ENCODE measurements at regions not wholly inside any gene's neighbourhood (a gene's known extent, or its start where the extent isn't known, plus 50 kb on each side); places are given as distances from the start of the nearest gene placed in this dataset.
"Not testable (repeated sequence)": the region's sequence is repeated elsewhere in the genome, so short reads cannot be mapped to it uniquely, and the experiment has no call there.

DNA sequence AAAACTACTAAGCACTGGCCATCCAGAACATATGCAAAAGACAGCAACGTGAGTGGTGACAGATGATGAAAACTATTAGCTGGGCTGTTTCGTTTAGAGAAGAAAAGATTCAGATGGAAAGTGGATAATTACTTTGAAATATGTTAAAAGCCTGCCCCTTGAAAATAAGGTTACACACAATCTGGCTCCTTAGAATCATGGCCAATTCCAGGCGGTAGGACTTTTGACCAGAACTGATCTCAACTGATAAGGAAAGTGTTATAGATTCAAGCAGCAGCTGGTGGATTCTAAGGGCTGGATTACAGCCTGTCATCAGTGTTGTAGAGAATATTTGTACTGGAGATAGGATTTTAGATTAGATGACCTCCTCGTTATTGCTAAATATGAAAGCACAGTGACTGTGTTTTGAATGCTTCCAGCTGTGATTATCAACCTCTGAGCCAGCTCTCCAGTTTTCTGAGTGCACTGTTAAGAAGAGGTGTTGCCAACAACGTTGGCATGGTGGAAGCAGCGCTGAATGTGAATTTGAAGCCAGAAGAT, 75.1 kb downstream of the KBTBD2 start:
- not testable (repeated sequence) for DNase-seq (ENCODE audit: low spot score)

DNA sequence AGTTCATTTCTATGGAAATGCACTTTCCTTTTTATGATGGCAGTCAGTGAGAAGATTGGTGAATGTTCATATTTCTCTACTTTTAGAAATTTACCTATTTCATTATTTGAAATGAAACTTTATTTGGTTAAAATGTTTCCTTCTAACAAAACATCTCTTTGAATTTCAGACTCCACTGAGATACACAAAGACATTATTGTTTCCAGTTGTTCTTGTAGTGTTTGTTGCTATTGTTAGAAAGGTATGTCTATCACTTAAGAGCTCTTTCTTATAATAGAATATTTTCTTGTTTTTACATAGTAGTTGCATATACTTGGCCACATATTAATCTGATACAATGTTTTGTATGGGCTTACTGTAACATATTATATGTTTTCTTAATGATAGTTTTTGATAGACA, 76.8 kb downstream of the KBTBD2 start:
- DNase-seq (ENCODE audit: low spot score), result not testable (repeated sequence)

DNA sequence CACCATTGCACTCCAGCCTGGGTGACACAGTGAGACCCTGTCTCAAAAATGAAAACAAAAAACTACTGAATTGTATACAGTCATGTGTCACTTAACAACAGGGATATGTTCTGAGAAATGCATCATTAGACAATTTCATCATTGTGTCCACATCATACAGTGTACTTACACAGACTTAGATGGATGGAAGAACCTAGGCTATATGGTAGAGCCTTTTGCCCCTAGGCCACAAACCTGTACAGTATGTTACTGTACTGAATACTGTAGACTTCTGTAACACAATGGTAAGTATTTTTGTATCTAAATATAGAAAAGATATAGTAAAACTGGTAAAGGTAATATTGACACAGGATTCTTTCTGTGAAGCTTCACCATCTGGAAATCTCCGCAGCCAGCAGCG, 81.7 kb downstream of the KBTBD2 start:
- DNase-seq (ENCODE audit: low spot score), result no peak
- TF ChIP-seq, protein P1, sequence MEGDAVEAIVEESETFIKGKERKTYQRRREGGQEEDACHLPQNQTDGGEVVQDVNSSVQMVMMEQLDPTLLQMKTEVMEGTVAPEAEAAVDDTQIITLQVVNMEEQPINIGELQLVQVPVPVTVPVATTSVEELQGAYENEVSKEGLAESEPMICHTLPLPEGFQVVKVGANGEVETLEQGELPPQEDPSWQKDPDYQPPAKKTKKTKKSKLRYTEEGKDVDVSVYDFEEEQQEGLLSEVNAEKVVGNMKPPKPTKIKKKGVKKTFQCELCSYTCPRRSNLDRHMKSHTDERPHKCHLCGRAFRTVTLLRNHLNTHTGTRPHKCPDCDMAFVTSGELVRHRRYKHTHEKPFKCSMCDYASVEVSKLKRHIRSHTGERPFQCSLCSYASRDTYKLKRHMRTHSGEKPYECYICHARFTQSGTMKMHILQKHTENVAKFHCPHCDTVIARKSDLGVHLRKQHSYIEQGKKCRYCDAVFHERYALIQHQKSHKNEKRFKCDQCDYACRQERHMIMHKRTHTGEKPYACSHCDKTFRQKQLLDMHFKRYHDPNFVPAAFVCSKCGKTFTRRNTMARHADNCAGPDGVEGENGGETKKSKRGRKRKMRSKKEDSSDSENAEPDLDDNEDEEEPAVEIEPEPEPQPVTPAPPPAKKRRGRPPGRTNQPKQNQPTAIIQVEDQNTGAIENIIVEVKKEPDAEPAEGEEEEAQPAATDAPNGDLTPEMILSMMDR (IDR thresholded peaks at IDR 0.05; ENCODE audit: extremely low read depth, missing control alignments), result no peak

DNA sequence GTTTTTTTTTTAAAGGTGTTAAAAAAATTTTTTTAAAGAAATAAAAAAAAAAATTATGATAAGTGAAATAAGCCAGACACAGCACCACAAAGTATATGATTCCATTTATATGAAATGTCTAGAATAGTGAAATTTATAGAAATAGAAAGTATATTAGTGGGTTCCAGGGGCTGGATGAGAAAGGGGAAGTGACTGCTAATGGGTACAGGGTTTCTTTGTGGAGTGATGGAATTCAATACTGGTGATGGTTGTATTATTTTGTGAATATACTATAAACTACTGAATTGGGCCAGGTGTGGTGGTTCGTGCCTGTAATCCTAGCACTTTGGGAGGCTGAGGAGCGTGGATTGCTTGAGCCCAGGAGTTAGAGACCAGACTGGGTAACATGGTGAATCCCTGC, 82.2 kb downstream of the KBTBD2 start:
- DNase-seq (ENCODE audit: low spot score), result no peak
- TF ChIP-seq, protein P1 (IDR thresholded peaks at IDR 0.05; ENCODE audit: extremely low read depth, missing control alignments), result no peak

DNA sequence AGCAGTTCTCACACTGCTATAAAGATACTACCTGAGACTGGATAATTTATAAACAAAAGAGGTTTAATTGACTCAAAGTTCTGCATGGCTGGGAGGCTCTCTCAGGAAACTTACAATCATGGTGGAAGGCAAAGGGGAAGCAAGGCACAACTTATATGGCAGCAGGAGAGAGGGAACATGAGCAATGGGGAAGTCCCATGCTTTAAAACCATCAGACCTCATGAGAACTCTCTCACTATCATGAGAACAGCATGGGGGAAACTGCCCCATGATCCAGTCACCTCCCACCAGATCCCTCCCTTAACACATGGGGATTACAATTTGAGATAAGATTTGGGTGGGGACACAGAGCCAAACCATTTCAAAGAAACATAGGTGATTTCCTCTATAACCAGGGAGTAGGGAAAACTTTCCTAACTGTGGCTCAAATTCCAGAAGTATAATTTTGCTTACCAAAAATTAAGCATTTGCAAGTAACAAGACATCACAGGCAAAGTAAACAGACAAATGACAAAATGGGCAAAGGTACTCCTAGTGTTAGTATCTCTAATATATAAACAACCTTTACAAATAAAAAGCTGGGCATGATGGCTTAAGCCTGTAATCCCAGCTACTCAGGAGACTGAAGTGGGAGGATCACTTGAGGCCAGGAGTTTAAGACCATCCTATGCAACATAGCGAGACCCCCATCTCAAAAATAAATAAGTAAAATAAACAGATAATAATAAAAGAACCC, 88.0 kb downstream of the KBTBD2 start:
- TF ChIP-seq, protein P1 (IDR thresholded peaks at IDR 0.05; ENCODE audit: extremely low read depth, missing control alignments), result no peak
- no peak for DNase-seq (ENCODE audit: low spot score)

DNA sequence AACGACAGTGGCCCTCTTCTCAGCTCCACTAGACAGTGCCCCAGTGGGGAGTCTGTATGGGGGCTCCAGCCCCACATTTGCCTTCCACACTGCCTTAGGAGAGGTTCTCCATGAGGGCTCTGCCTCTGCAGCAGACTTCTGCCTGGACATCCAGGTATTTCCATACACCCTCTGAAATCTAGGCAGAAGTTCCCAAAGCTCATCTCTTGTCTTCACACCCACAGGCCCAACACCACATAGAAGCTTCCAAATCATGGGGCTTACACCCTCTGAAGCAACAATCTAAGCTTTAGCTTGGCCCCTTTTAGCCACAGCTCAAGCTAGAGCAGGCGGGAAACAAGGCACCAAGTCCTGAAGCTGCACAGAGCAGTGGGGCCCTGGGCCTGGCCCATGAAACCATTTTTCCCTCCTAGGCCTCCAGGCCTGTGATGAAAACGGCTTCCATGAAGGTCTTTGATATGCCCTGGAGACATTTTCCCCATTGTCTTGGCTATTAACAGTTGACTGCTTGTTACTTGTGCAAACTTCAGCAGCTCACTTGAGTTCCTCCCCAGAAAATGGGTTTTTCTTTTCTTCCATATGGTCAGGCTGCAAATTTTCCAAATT, 89.2 kb downstream of the KBTBD2 start:
- TF ChIP-seq, protein P1 (IDR thresholded peaks at IDR 0.05; ENCODE audit: extremely low read depth, missing control alignments), result no peak
- no peak for DNase-seq (ENCODE audit: low spot score)

DNA sequence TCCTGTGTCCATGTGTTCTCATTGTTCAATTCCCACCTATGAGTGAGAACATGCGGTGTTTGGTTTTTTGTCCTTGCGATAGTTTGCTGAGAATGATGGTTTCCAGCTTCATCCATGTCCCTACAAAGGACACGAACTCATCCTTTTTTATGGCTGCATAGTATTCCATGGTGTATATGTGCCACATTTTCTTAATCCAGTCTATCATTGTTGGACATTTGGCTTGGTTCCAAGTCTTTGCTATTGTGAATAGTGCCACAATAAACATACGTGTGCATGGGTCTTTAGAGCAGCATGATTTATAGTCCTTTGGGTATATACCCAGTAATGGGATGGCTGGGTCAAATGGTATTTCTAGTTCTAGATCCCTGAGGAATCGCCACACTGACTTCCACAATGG, 98.5 kb downstream of the KBTBD2 start:
- DNase-seq (ENCODE audit: low spot score), result not testable (repeated sequence)

DNA sequence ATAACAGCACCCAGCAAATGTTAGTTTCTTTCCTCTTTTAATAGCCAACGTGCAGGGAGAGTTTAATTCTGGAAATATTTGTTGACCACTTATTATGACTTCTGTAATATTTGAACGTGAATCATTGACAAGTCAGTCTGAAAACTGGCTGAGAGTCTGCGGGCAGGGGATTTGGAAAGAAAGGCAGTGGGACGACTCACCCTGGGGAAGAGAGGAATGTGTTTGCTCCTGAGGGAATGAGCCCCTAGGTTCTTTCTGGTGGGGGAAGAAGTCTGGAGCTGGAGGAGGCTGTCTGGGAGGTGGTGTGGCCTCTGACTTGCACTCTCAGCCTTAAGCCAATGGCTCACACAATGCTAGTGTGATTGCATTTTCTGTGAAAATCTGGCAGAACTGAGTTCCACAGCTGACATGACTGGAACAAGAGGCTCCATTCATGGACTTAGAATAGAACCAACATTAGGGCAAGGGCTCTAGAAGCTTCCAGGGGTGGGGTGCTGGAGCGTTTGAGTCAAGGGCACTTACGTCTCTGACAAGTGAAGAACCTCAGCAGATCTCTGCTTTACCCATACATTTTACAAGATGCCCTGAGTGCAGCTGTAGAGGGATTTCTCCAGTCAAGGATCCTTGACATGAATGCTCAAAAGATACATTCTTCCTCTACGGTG, 100.7 kb downstream of the KBTBD2 start:
- not testable (repeated sequence) for DNase-seq (ENCODE audit: low spot score)

DNA sequence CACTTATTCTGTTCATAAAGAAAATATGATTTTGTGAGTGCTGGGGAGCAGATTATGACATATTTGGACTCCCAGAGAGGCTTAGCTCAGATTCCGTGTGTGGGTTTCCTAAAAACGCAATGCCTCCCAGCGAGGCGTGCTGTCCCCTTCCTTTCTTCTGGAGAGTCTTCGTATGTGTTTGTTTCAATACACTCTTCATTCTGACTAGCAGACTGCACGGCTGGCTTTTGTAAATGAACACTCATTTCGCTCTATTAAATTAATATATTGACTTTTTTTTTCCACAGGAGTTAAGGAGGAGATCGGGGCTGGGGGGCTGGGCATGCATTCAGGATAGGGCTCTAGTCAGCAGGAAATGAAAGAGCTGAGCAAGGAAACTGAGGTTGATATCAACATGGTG, 102.3 kb downstream of the KBTBD2 start:
- not testable (repeated sequence) for DNase-seq (ENCODE audit: low spot score)

DNA sequence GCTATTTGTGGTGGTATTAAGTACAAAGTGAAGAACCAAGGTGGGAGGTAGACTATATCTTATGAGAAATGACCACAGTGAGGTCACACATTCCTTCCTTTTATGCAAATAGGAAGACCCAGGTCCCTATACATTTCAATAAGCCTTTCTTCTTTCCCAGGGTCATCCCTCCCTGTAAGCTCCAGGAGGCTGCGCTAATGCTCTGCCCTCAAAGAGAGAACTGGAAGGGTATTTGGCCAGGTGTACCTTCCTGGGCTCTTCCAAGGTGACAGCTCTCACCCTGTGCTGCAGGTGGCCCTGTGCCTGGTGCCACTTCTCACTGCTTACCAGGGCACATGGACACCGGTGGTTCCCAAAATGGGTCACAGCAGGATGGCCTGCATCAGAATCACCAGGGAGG, 103.4 kb downstream of the KBTBD2 start:
- not testable (repeated sequence) for DNase-seq (ENCODE audit: low spot score)

DNA sequence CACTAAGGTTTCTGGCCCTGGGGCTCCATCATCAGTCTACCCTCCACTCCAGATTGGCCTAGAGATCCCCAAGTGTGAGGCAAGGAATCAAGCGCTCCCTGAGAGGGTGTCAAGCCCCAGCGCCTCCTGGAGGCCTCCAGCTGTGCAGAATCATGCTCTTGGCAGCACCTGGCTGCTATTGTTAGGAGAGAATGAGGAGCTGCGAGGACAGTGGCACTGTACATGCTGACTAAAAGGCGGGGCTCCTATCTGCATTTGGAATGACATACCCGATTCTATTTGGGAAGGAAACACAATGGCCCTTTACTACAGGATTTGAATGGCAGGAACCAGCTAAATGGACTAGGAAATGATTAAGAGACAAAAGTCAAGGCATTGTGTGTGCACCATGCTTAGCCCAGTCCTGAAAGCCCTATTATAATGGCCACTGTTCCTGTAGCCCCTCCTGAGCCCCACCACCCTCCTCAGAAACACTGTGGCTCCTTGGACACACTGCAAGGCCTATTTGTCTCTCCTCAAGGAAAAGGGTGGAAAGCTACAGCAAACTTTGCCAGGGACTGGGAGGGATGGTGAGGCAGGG, 106.1 kb downstream of the KBTBD2 start:
- not testable (repeated sequence) for DNase-seq (ENCODE audit: low spot score)

DNA sequence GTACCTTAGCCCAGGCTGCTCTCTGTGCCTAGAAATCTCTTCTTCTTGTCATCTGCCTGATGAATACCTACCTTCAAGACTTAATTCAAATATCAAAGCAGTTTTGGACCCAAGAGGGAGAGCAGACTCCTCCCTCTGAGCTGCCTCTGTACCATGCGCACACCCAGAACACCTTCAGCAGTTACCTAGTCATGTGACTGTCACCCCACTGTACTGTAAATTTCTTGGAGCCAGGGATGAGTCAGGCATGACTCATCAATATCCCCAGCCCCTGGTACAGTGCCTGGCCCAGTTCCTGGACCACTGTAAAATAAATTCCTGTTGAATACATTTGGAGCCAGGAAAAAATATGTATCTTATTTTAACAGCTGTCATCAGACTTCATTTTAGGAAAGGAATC, 111.7 kb downstream of the KBTBD2 start:
- DNase-seq (ENCODE audit: low spot score), result not testable (repeated sequence)
